ENCODE measurements at regions not wholly inside any gene's neighbourhood (a gene's known extent, or its start where the extent isn't known, plus 50 kb on each side); places are given as distances from the start of the nearest gene placed in this dataset.

- no peak overlapping the region for H4K8ac ChIP-seq (ENCODE audit: low read depth, low read length)
- H3K79me2 ChIP-seq (ENCODE audit: control insufficient read depth, insufficient read depth, low read length), result no peaks in the 10 kb centered on the region
- no peak overlapping the region for H3K23ac ChIP-seq (ENCODE audit: low read length)
- H3K4me2 ChIP-seq (ENCODE audit: low read length), result no peak overlapping the region
- no peak overlapping the region for H3K56ac ChIP-seq (ENCODE audit: low read length)
- H3K4ac ChIP-seq (ENCODE audit: low read depth, low read length), result no peak overlapping the region
- H3K4me1 ChIP-seq (ENCODE audit: control insufficient read depth, low read depth, low read length), result no peaks in the 10 kb centered on the region
- H2BK5ac ChIP-seq (ENCODE audit: low read length), result no peak overlapping the region
- no peak overlapping the region for H4K5ac ChIP-seq (ENCODE audit: low read length)
- no peaks in the 10 kb centered on the region for H3K27me3 ChIP-seq (ENCODE audit: insufficient read depth, low read length, poor library complexity)
- H3K9ac ChIP-seq (ENCODE audit: low read length), result no peak overlapping the region
- no peak overlapping the region for H3K4me3 ChIP-seq (ENCODE audit: low read length)
- no peak overlapping the region for H2AK5ac ChIP-seq (ENCODE audit: low read length)
- H2BK120ac ChIP-seq (ENCODE audit: low read depth, low read length), result no peak overlapping the region
- H3K36me3 ChIP-seq (ENCODE audit: control insufficient read depth, insufficient read depth, low read length), result no peaks in the 10 kb centered on the region
- H3K18ac ChIP-seq (ENCODE audit: low read length), result no peak overlapping the region
- H2BK15ac ChIP-seq (replicated peaks; ENCODE audit: low read depth), result no peak overlapping the region
- H3K27ac ChIP-seq (ENCODE audit: low read depth, low read length), result no peak overlapping the region
- peak; percentile 77 for DNase-seq
- no peaks in the 10 kb centered on the region for H3K79me1 ChIP-seq (ENCODE audit: low read length)
Observed at GRCh38 chr13:62432906-62433305, 1017.3 kb upstream of the PCDH20 start.

- WGBS (ENCODE audit: extremely low coverage, insufficient coverage, low lambda C conversion rate), result no CpG with 5 or more reads among the region's 1 CpG
- H2BK5ac ChIP-seq (ENCODE audit: low read length), result no peak overlapping the region
- no peaks in the 10 kb centered on the region for H3K27me3 ChIP-seq (ENCODE audit: insufficient read depth, low read length, poor library complexity)
- H3K4me2 ChIP-seq (ENCODE audit: low read length), result no peak overlapping the region
- H3K4ac ChIP-seq (ENCODE audit: low read depth, low read length), result no peak overlapping the region
- H3K36me3 ChIP-seq (ENCODE audit: control insufficient read depth, insufficient read depth, low read length), result no peaks in the 10 kb centered on the region
- no peaks in the 10 kb centered on the region for H3K79me2 ChIP-seq (ENCODE audit: control insufficient read depth, insufficient read depth, low read length)
- no peak overlapping the region for H3K9ac ChIP-seq (ENCODE audit: low read length)
- no peak overlapping the region for H4K8ac ChIP-seq (ENCODE audit: low read depth, low read length)
- no peaks in the 10 kb centered on the region for H3K79me1 ChIP-seq (ENCODE audit: low read length)
- H3K4me1 ChIP-seq (ENCODE audit: control insufficient read depth, low read depth, low read length), result no peaks in the 10 kb centered on the region
- no peak overlapping the region for H3K56ac ChIP-seq (ENCODE audit: low read length)
- no peak overlapping the region for H3K27ac ChIP-seq (ENCODE audit: low read depth, low read length)
- no peak overlapping the region for H3K4me3 ChIP-seq (ENCODE audit: low read length)
- DNase-seq, result no peak
- no peak overlapping the region for H3K23ac ChIP-seq (ENCODE audit: low read length)
- no peak overlapping the region for H2AK5ac ChIP-seq (ENCODE audit: low read length)
- no peak overlapping the region for H3K18ac ChIP-seq (ENCODE audit: low read length)
- H4K5ac ChIP-seq (ENCODE audit: low read length), result no peak overlapping the region
- H2BK15ac ChIP-seq (replicated peaks; ENCODE audit: low read depth), result no peak overlapping the region
- H2BK120ac ChIP-seq (ENCODE audit: low read depth, low read length), result no peak overlapping the region
Observed at GRCh38 chr13:62432295-62432694, 1016.6 kb upstream of the PCDH20 start.

GRCh38 chr13:62431852-62432251 lies 1016.2 kb upstream of the PCDH20 start:
- H2BK120ac ChIP-seq (ENCODE audit: low read depth, low read length), result no peak overlapping the region
- H3K79me1 ChIP-seq (ENCODE audit: low read length), result no peaks in the 10 kb centered on the region
- no peak overlapping the region for H4K8ac ChIP-seq (ENCODE audit: low read depth, low read length)
- no peak overlapping the region for H2AK5ac ChIP-seq (ENCODE audit: low read length)
- H3K27me3 ChIP-seq (ENCODE audit: insufficient read depth, low read length, poor library complexity), result no peaks in the 10 kb centered on the region
- no peak overlapping the region for H2BK5ac ChIP-seq (ENCODE audit: low read length)
- H3K79me2 ChIP-seq (ENCODE audit: control insufficient read depth, insufficient read depth, low read length), result no peaks in the 10 kb centered on the region
- no peak overlapping the region for H3K4me3 ChIP-seq (ENCODE audit: low read length)
- H3K4me1 ChIP-seq (ENCODE audit: control insufficient read depth, low read depth, low read length), result no peaks in the 10 kb centered on the region
- H3K4ac ChIP-seq (ENCODE audit: low read depth, low read length), result no peak overlapping the region
- H3K27ac ChIP-seq (ENCODE audit: low read depth, low read length), result no peak overlapping the region
- H3K9ac ChIP-seq (ENCODE audit: low read length), result no peak overlapping the region
- H2BK15ac ChIP-seq (replicated peaks; ENCODE audit: low read depth), result no peak overlapping the region
- H3K36me3 ChIP-seq (ENCODE audit: control insufficient read depth, insufficient read depth, low read length), result no peaks in the 10 kb centered on the region
- no peak overlapping the region for H4K5ac ChIP-seq (ENCODE audit: low read length)
- H3K18ac ChIP-seq (ENCODE audit: low read length), result no peak overlapping the region
- H3K23ac ChIP-seq (ENCODE audit: low read length), result no peak overlapping the region
- no peak overlapping the region for H3K4me2 ChIP-seq (ENCODE audit: low read length)
- no peak for DNase-seq
- no peak overlapping the region for H3K56ac ChIP-seq (ENCODE audit: low read length)

- no peak overlapping the region for H3K18ac ChIP-seq (ENCODE audit: low read length)
- H3K4me3 ChIP-seq (ENCODE audit: low read length), result no peak overlapping the region
Observed at GRCh38 chr13:62418872-62419271, 1003.2 kb upstream of the PCDH20 start.

GRCh38 chr13:62418376-62418775 lies 1002.7 kb upstream of the PCDH20 start:
- no peak overlapping the region for H3K27ac ChIP-seq (ENCODE audit: low read depth, low read length)
- no CpG with 5 or more reads among the region's 4 CpGs for WGBS (ENCODE audit: extremely low coverage, insufficient coverage, low lambda C conversion rate)

More at GRCh38 chr13:62418872-62419271, 1003.2 kb upstream of the PCDH20 start:
- H3K23ac ChIP-seq (ENCODE audit: low read length), result no peak overlapping the region
- no peaks in the 10 kb centered on the region for H3K4me1 ChIP-seq (ENCODE audit: control insufficient read depth, low read depth, low read length)
- no peak overlapping the region for H3K56ac ChIP-seq (ENCODE audit: low read length)
- no peak overlapping the region for H2BK120ac ChIP-seq (ENCODE audit: low read depth, low read length)
- no peak overlapping the region for H3K4ac ChIP-seq (ENCODE audit: low read depth, low read length)
- DNase-seq, result no peak
- no peak overlapping the region for H2BK15ac ChIP-seq (replicated peaks; ENCODE audit: low read depth)
- no peaks in the 10 kb centered on the region for H3K27me3 ChIP-seq (ENCODE audit: insufficient read depth, low read length, poor library complexity)
- H2BK5ac ChIP-seq (ENCODE audit: low read length), result no peak overlapping the region
- no CpG with 5 or more reads among the region's 3 CpGs for WGBS (ENCODE audit: extremely low coverage, insufficient coverage, low lambda C conversion rate)
- H3K79me2 ChIP-seq (ENCODE audit: control insufficient read depth, insufficient read depth, low read length), result no peaks in the 10 kb centered on the region
- no peak overlapping the region for H3K27ac ChIP-seq (ENCODE audit: low read depth, low read length)
- H3K79me1 ChIP-seq (ENCODE audit: low read length), result no peaks in the 10 kb centered on the region
- no peak overlapping the region for H2AK5ac ChIP-seq (ENCODE audit: low read length)
- no peak overlapping the region for H3K4me2 ChIP-seq (ENCODE audit: low read length)
- H3K9ac ChIP-seq (ENCODE audit: low read length), result no peak overlapping the region
- H4K8ac ChIP-seq (ENCODE audit: low read depth, low read length), result no peak overlapping the region
- no peaks in the 10 kb centered on the region for H3K36me3 ChIP-seq (ENCODE audit: control insufficient read depth, insufficient read depth, low read length)
- H4K5ac ChIP-seq (ENCODE audit: low read length), result no peak overlapping the region

GRCh38 chr13:62407871-62408270 lies 992.2 kb upstream of the PCDH20 start:
- H3K4me2 ChIP-seq (ENCODE audit: low read length), result no peak overlapping the region
- no peaks in the 10 kb centered on the region for H3K79me1 ChIP-seq (ENCODE audit: low read length)
- no peaks in the 10 kb centered on the region for H3K27me3 ChIP-seq (ENCODE audit: insufficient read depth, low read length, poor library complexity)
- H3K56ac ChIP-seq (ENCODE audit: low read length), result no peak overlapping the region
- no peak overlapping the region for H2BK120ac ChIP-seq (ENCODE audit: low read depth, low read length)
- H3K4me1 ChIP-seq (ENCODE audit: control insufficient read depth, low read depth, low read length), result no peaks in the 10 kb centered on the region
- H3K27ac ChIP-seq (ENCODE audit: low read depth, low read length), result no peak overlapping the region
- no peak overlapping the region for H3K9ac ChIP-seq (ENCODE audit: low read length)
- H3K79me2 ChIP-seq (ENCODE audit: control insufficient read depth, insufficient read depth, low read length), result no peaks in the 10 kb centered on the region
- no peak overlapping the region for H3K23ac ChIP-seq (ENCODE audit: low read length)
- no peak overlapping the region for H2BK15ac ChIP-seq (replicated peaks; ENCODE audit: low read depth)
- WGBS (ENCODE audit: extremely low coverage, insufficient coverage, low lambda C conversion rate), result no CpG with 5 or more reads among the region's 5 CpGs
- H2BK5ac ChIP-seq (ENCODE audit: low read length), result no peak overlapping the region
- H3K36me3 ChIP-seq (ENCODE audit: control insufficient read depth, insufficient read depth, low read length), result no peaks in the 10 kb centered on the region
- DNase-seq, result no peak
- no peak overlapping the region for H3K4ac ChIP-seq (ENCODE audit: low read depth, low read length)
- no peak overlapping the region for H4K5ac ChIP-seq (ENCODE audit: low read length)
- H4K8ac ChIP-seq (ENCODE audit: low read depth, low read length), result no peak overlapping the region
- H2AK5ac ChIP-seq (ENCODE audit: low read length), result no peak overlapping the region
- H3K18ac ChIP-seq (ENCODE audit: low read length), result no peak overlapping the region
- no peak overlapping the region for H3K4me3 ChIP-seq (ENCODE audit: low read length)

More at GRCh38 chr13:62418376-62418775, 1002.7 kb upstream of the PCDH20 start:
- Histone ChIP-seq H3K79me2 (ENCODE audit: control insufficient read depth, insufficient read depth, low read length) (no peaks in the 10 kb centered on the region), H2BK120ac (ENCODE audit: low read depth, low read length) (no peak overlapping the region), H3K27me3 (ENCODE audit: insufficient read depth, low read length, poor library complexity) (no peaks in the 10 kb centered on the region), H2AK5ac (ENCODE audit: low read length) (no peak overlapping the region), H2BK5ac (ENCODE audit: low read length) (no peak overlapping the region), H3K4me3 (ENCODE audit: low read length) (no peak overlapping the region), H4K8ac (ENCODE audit: low read depth, low read length) (no peak overlapping the region), H2BK15ac (replicated peaks; ENCODE audit: low read depth) (no peak overlapping the region), H3K79me1 (ENCODE audit: low read length) (no peaks in the 10 kb centered on the region), H3K56ac (ENCODE audit: low read length) (no peak overlapping the region), H4K5ac (ENCODE audit: low read length) (no peak overlapping the region), H3K4me2 (ENCODE audit: low read length) (no peak overlapping the region), H3K4me1 (ENCODE audit: control insufficient read depth, low read depth, low read length) (no peaks in the 10 kb centered on the region), H3K18ac (ENCODE audit: low read length) (no peak overlapping the region), H3K23ac (ENCODE audit: low read length) (no peak overlapping the region), H3K4ac (ENCODE audit: low read depth, low read length) (no peak overlapping the region), H3K36me3 (ENCODE audit: control insufficient read depth, insufficient read depth, low read length) (no peaks in the 10 kb centered on the region), H3K9ac (ENCODE audit: low read length) (no peak overlapping the region)
- no peak for DNase-seq
